ENCODE measurements at regions not wholly inside any gene's neighbourhood (a gene's known extent, or its start where the extent isn't known, plus 50 kb on each side); places are given as distances from the start of the nearest gene placed in this dataset.
A peak's percentile ranks its signal among the peaks of the same experiment; 100 is the strongest.

GRCh38 chr13:30108216-30108912 lies 199.0 kb downstream of the KATNAL1 start:
- DNase-seq, result no peak

- DNase-seq, result no peak
Observed at GRCh38 chr13:30107521-30108136, 199.7 kb downstream of the KATNAL1 start.

GRCh38 chr13:30107121-30107520 lies 200.2 kb downstream of the KATNAL1 start:
- DNase-seq, result peak in 2 of 58 donors; percentile 4 to 27

- DNase-seq, result peak in 2 of 58 donors; percentile 9 to 15
Observed at GRCh38 chr13:30105381-30105780, 202.0 kb downstream of the KATNAL1 start.

GRCh38 chr13:30103161-30103840 lies 204.1 kb downstream of the KATNAL1 start:
- no peak for DNase-seq

GRCh38 chr13:30100226-30100625 lies 207.1 kb downstream of the KATNAL1 start:
- DNase-seq, result no peak

- DNase-seq, result no peak
Observed at GRCh38 chr13:30097701-30098100, 209.7 kb downstream of the KATNAL1 start.

GRCh38 chr13:30097089-30097488 lies 210.3 kb downstream of the KATNAL1 start:
- DNase-seq, result no peak

GRCh38 chr13:30094015-30094414 lies 213.3 kb downstream of the KATNAL1 start:
- DNase-seq, result no peak

GRCh38 chr13:30093236-30093635 lies 214.1 kb downstream of the KATNAL1 start:
- DNase-seq, result no peak

GRCh38 chr13:30091691-30092090 lies 215.7 kb downstream of the KATNAL1 start:
- peak in 11 of 58 donors; percentile 6 to 43 (median 13) for DNase-seq

- DNase-seq, result no peak
Observed at GRCh38 chr13:30091035-30091434, 216.3 kb downstream of the KATNAL1 start.

- DNase-seq, result no peak
Observed at GRCh38 chr13:30088312-30088855, 219.0 kb downstream of the KATNAL1 start.

- no peak for DNase-seq
Observed at GRCh38 chr13:30085087-30085486, 222.3 kb downstream of the KATNAL1 start.

- DNase-seq, result no peak
Observed at GRCh38 chr13:30082391-30082790, 225.0 kb downstream of the KATNAL1 start.

GRCh38 chr13:30081331-30081730 lies 226.0 kb downstream of the KATNAL1 start:
- DNase-seq, result no peak

- DNase-seq, result no peak
Observed at GRCh38 chr13:30079501-30079900, 227.8 kb downstream of the KATNAL1 start.

- DNase-seq, result no peak
Observed at GRCh38 chr13:30078059-30078458, 227.6 kb upstream of the UBL3 start.

- DNase-seq, result no peak
Observed at GRCh38 chr13:30077240-30077735, 226.9 kb upstream of the UBL3 start.

GRCh38 chr13:30074955-30075614 lies 224.7 kb upstream of the UBL3 start:
- DNase-seq, result no peak

- no peak for DNase-seq
Observed at GRCh38 chr13:30074431-30074830, 224.0 kb upstream of the UBL3 start.

GRCh38 chr13:30072818-30073186 lies 222.4 kb upstream of the UBL3 start:
- DNase-seq, result no peak
